GM12892 (cell line): ENCODE measurements at regions not wholly inside any gene's neighbourhood (a gene's known extent, or its start where the extent isn't known, plus 50 kb on each side); places are given as distances from the start of the nearest gene placed in this dataset.

ENCODE experiments used
- POLR2A ChIP-seq: IDR thresholded peaks from 2 replicates; pipeline ENCODE4 v1.6.1; 2011; ENCODE audit warnings: low read depth, low read length, control low read depth
- POLR2AphosphoS5 ChIP-seq: IDR thresholded peaks from 2 replicates; pipeline ENCODE4 v1.6.1; 2011; ENCODE audit warnings: low read depth, low read length, control low read depth
- TAF1 ChIP-seq: IDR thresholded peaks from 2 replicates; pipeline ENCODE4 v1.6.1; 2011; ENCODE audit warnings: low read depth, mild to moderate bottlenecking, control low read depth, low read length, borderline replicate concordance

- TF ChIP-seq POLR2A (no peak), TAF1 (no peak), POLR2AphosphoS5 (no peak)
These were observed 401.1 kb downstream of the BCL11A start for GRCh38 chr2:60152226-60152833.
